Breast epithelium (tissue), 3 donors: ENCODE measurements at regions not wholly inside any gene's neighbourhood (a gene's known extent, or its start where the extent isn't known, plus 50 kb on each side); places are given as distances from the start of the nearest gene placed in this dataset.
"Not testable (repeated sequence)": the region's sequence is repeated elsewhere in the genome, so short reads cannot be mapped to it uniquely, and the experiment has no call there.

ENCODE experiments used
- POLR2A ChIP-seq: fragments of 450-650 bp; IDR thresholded peaks from one replicate; pipeline ENCODE4 v1.6.1; 2016; ENCODE audit warnings: antibody characterized with exemption, mild to moderate bottlenecking, moderate library complexity
- POLR2AphosphoS5 ChIP-seq, 3 donors: sonication (generic); formaldehyde crosslinking; IDR thresholded peaks; one replicate each; pipeline ENCODE4 v1.6.1; 2017; ENCODE audit warnings: antibody characterized with exemption in 3 of 3
- TF ChIP-seq, protein P1 (sequence below), 3 donors: fragments of 450-650 bp; IDR thresholded peaks; one replicate each; pipeline ENCODE4 v1.5.1; 2016 to 2017; ENCODE audit warnings: antibody characterized with exemption in 3 of 3, mild to moderate bottlenecking in 3 of 3, moderate library complexity in 3 of 3

DNA sequence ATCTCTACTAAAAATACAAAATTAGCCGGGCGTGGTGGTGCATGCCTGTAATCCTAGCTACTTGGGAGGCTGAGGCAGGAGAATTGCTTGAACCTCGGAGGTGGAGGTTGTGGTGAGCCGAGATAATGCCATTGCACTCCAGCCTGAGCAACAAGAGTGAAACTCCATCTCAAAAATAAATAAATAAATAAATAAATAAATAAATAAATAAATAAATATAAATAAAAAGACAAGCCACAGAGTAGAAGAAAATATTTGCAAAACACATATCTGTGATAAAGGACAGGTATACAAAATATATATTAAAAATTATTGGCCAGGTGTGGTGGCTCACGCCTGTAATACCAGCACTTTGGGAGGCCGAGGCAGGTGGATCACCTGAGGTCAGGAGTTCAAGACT is 96.0 kb downstream of the MRPL57 start:
- TF ChIP-seq, protein P1, sequence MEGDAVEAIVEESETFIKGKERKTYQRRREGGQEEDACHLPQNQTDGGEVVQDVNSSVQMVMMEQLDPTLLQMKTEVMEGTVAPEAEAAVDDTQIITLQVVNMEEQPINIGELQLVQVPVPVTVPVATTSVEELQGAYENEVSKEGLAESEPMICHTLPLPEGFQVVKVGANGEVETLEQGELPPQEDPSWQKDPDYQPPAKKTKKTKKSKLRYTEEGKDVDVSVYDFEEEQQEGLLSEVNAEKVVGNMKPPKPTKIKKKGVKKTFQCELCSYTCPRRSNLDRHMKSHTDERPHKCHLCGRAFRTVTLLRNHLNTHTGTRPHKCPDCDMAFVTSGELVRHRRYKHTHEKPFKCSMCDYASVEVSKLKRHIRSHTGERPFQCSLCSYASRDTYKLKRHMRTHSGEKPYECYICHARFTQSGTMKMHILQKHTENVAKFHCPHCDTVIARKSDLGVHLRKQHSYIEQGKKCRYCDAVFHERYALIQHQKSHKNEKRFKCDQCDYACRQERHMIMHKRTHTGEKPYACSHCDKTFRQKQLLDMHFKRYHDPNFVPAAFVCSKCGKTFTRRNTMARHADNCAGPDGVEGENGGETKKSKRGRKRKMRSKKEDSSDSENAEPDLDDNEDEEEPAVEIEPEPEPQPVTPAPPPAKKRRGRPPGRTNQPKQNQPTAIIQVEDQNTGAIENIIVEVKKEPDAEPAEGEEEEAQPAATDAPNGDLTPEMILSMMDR (IDR thresholded peaks at IDR 0.05), result not testable (repeated sequence)
- not testable (repeated sequence) for TF ChIP-seq POLR2A; POLR2AphosphoS5 (IDR thresholded peaks at IDR 0.05)
